GM10248 (cell line): ENCODE measurements at regions not wholly inside any gene's neighbourhood (a gene's known extent, or its start where the extent isn't known, plus 50 kb on each side); places are given as distances from the start of the nearest gene placed in this dataset.
"Not testable (repeated sequence)": the region's sequence is repeated elsewhere in the genome, so short reads cannot be mapped to it uniquely, and the experiment has no call there.

Source experiments
- CTCF ChIA-PET: fragments of 300-600 bp; sonication (Branson Sonifier 250); formaldehyde crosslinking; extraction: SDS; loops from one replicate; lab custom pipeline; 2021; ENCODE audit warnings: antibody characterized with exemption; lab: Yijun Ruan, JAX
- POLR2A ChIA-PET: fragments of 350-650 bp; sonication (Branson Sonifier 250); formaldehyde crosslinking; extraction: SDS; loops from one replicate; lab custom pipeline; 2020; ENCODE audit warnings: antibody characterized with exemption; lab: Yijun Ruan, JAX
- DNase-seq: peaks from one replicate; pipeline ENCODE4 v3.0.0; 2012; ENCODE audit errors: extremely low spot score
- CTCF ChIP-seq: IDR thresholded peaks from 2 replicates; pipeline ENCODE4 v1.5.1; 2012; ENCODE audit warnings: mild to moderate bottlenecking, low read depth; ENCODE audit errors: extremely low read depth, missing control alignments, control extremely low read depth

GRCh38 chr5:106451998-106452397 lies 1218.7 kb downstream of the EFNA5 start:
- POLR2A ChIA-PET: no interaction called here
- TF ChIP-seq CTCF: no peak
- DNase-seq: no peak
- CTCF ChIA-PET: interaction anchor here (0.8 kb wide), 1 partner anchor 11 kb away, joined by 3 read pairs; no protein-coding TSS in a partner anchor

GRCh38 chr5:106443746-106444145 lies 1227.0 kb downstream of the EFNA5 start:
- DNase-seq: no peak
- TF ChIP-seq CTCF: no peak
- ChIA-PET CTCF (no interaction called here), POLR2A (no interaction called here)

GRCh38 chr5:106435185-106435584 lies 1235.6 kb downstream of the EFNA5 start:
- ChIA-PET POLR2A (no interaction called here), CTCF (interaction anchor here (1.1 kb wide), 1 partner anchor 20 kb away, joined by 5 read pairs; no protein-coding TSS in a partner anchor)
- no peak for DNase-seq
- no peak for TF ChIP-seq CTCF

- CTCF ChIA-PET, DNase-seq, POLR2A ChIA-PET: not testable (repeated sequence)
Measured at GRCh38 chr5:106430733-106431132, 1240.0 kb downstream of the EFNA5 start.

- POLR2A ChIA-PET: no interaction called here
- TF ChIP-seq CTCF: no peak
- no peak for DNase-seq
- CTCF ChIA-PET: interaction anchor here (1.4 to 1.8 kb wide), 2 partner anchors 11 to 15 kb away, joined by 3 to 5 read pairs; no protein-coding TSS in a partner anchor
Measured at GRCh38 chr5:106423109-106423897, 1247.4 kb downstream of the EFNA5 start.

GRCh38 chr5:106420102-106420501 lies 1250.6 kb downstream of the EFNA5 start:
- CTCF ChIA-PET: interaction anchor here (1.6 kb wide), 1 partner anchor 11 kb away, joined by 4 read pairs; no protein-coding TSS in a partner anchor
- POLR2A ChIA-PET: no interaction called here
- TF ChIP-seq CTCF: no peak
- DNase-seq: no peak

GRCh38 chr5:106418196-106418595 lies 1252.5 kb downstream of the EFNA5 start:
- DNase-seq: no peak
- ChIA-PET CTCF (no interaction called here), POLR2A (no interaction called here)
- TF ChIP-seq CTCF: no peak
